ENCODE measurements at regions not wholly inside any gene's neighbourhood (a gene's known extent, or its start where the extent isn't known, plus 50 kb on each side); places are given as distances from the start of the nearest gene placed in this dataset.

DNA sequence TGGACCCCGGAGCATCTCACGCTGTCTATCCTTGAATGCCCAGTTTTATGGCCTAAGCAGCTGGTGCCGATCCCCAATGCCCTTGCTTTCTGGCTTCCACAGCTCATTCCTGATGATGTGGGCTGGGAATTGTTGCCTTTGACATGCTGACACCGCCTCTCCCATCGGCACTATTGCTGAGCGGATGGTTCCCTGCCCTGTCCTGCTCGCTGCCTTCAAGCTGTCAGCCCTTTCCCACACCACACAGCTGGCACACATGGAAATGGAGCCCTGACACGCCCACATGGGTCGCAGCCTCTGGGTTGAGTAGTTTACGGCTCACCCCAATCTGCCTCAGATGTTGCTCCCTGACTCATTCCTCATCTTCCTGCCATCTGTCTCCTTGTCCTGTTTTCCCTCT is 110.2 kb upstream of the SESN3 start:
- TF ChIP-seq CTCF (conservative IDR thresholded peaks at IDR 0.05 in 1 of 2, IDR thresholded peaks at IDR 0.05 in 1 of 2; ENCODE audit: low read depth in 1 of 2, low read length in 2 of 2) (no peak), EZH2 (IDR thresholded peaks at IDR 0.05; ENCODE audit: low read length, missing control alignments) (no peak)
